ENCODE measurements at regions not wholly inside any gene's neighbourhood (a gene's known extent, or its start where the extent isn't known, plus 50 kb on each side); places are given as distances from the start of the nearest gene placed in this dataset.

DNA sequence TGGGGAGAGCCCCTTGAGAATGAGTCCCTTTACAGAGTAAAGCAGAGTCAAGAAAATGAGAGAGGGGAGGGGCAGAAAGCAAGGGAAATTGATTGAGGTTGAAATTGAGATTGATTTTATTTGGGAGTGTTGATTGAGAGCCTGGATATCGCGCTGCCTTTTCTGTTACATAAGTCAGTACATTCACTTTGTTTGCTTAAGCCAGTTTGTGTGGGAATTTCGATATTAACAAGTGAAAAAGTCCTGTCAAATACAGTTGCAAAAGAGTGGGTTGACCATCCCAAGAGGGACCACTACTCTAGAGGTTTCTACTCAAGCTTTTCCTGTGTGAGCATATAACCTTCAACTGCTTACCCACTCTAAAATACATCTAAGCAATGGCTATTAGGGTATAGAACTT lies 331.4 kb upstream of the AZI2 start:
- DNase-seq (ENCODE audit: low spot score in 2 of 2): no peak
- intact Hi-C loops (cut with DNase I; ENCODE audit: low total_unique reads): no loop called here
- no peak overlapping the region for H3K4me3 ChIP-seq (ENCODE audit: low read depth, poor library complexity, severe bottlenecking)
- no peak for TF ChIP-seq POLR2A (IDR thresholded peaks at IDR 0.05)
- TF ChIP-seq, protein P1, sequence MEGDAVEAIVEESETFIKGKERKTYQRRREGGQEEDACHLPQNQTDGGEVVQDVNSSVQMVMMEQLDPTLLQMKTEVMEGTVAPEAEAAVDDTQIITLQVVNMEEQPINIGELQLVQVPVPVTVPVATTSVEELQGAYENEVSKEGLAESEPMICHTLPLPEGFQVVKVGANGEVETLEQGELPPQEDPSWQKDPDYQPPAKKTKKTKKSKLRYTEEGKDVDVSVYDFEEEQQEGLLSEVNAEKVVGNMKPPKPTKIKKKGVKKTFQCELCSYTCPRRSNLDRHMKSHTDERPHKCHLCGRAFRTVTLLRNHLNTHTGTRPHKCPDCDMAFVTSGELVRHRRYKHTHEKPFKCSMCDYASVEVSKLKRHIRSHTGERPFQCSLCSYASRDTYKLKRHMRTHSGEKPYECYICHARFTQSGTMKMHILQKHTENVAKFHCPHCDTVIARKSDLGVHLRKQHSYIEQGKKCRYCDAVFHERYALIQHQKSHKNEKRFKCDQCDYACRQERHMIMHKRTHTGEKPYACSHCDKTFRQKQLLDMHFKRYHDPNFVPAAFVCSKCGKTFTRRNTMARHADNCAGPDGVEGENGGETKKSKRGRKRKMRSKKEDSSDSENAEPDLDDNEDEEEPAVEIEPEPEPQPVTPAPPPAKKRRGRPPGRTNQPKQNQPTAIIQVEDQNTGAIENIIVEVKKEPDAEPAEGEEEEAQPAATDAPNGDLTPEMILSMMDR (IDR thresholded peaks at IDR 0.05): no peak
- 89 to 90% methylated on average over 3 of the region's 3 CpGs for WGBS, 2 donors

DNA sequence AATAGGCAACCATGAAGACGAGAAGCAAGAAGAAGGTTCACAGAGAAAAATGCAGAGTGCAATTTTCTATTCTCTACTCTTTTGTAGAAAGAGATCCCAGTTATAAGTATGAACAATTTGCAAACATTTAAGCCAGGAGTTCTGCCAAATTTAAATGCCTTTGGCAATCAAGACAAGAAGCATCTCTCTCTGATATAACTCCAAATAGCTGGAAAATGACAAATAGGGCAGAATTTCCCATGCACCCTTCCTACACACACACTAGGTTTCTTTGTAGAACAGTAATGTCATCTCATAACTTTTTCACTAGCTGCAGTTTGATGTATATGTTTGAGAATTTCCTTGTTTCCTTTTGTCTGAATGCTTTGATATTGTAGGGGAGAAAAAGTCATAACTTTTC lies 333.5 kb upstream of the AZI2 start:
- TF ChIP-seq, protein P1 (IDR thresholded peaks at IDR 0.05): no peak
- intact Hi-C loops (cut with DNase I; ENCODE audit: low total_unique reads): no loop called here
- no peak overlapping the region for H3K4me3 ChIP-seq (ENCODE audit: low read depth, poor library complexity, severe bottlenecking)
- 24 to 30% methylated on average over 1 of the region's 1 CpG for whole genome bisulfite sequencing, 2 donors
- DNase-seq (ENCODE audit: low spot score in 2 of 2): no peak

DNA sequence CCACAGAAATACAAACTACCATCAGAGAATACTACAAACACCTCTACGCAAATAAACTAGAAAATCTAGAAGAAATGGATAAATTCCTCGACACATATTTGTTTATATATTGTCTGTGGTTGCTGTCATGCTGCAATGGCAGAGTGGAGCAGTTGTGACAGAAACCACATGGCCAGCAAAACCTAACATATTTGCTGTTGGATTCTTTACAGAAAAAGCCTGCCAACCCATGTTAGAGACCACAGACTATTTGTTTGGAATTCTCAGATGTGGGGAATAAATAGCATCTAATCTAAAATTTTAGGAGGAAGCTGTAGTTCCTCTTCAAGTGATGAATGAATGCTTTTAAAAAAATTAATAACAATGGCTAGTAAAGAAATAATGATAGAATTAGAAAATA lies 341.6 kb upstream of the AZI2 start:
- H3K4me3 ChIP-seq (ENCODE audit: low read depth, poor library complexity, severe bottlenecking): no peak overlapping the region
- DNase-seq (ENCODE audit: low spot score in 2 of 2): no peak
- intact Hi-C loops (cut with DNase I; ENCODE audit: low total_unique reads): no loop called here
- TF ChIP-seq, protein P1 (IDR thresholded peaks at IDR 0.05): no peak
- no peak for TF ChIP-seq POLR2A (IDR thresholded peaks at IDR 0.05)
- WGBS, 2 donors: 89 to 93% methylated on average over 2 of the region's 2 CpGs

DNA sequence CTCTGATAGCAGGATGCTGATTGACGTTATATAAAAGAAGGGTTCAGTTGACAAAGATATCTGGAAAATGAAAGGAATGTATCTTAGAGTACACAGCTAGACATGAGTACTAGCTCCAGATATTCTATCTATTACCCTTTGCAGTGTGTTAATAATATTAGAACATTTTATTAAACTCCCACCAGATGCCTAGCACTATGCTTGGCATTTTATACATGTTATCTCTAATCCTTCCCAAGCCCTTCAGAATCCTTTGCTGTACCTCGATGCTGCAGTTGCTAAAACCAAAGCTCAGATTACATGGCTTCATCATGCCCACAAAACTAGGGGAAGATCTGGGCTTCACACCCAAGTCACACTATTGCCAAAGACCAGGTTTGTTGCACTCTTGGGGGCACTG lies 350.1 kb upstream of the AZI2 start:
- no peak overlapping the region for H3K4me3 ChIP-seq (ENCODE audit: low read depth, poor library complexity, severe bottlenecking)
- intact Hi-C loops (cut with DNase I; ENCODE audit: low total_unique reads): no loop called here
- TF ChIP-seq, protein P1 (IDR thresholded peaks at IDR 0.05): no peak
- TF ChIP-seq POLR2A (IDR thresholded peaks at IDR 0.05): no peak
- no peak for DNase-seq (ENCODE audit: low spot score in 2 of 2)
- 87 to 93% methylated on average over 2 of the region's 2 CpGs for WGBS, 2 donors

DNA sequence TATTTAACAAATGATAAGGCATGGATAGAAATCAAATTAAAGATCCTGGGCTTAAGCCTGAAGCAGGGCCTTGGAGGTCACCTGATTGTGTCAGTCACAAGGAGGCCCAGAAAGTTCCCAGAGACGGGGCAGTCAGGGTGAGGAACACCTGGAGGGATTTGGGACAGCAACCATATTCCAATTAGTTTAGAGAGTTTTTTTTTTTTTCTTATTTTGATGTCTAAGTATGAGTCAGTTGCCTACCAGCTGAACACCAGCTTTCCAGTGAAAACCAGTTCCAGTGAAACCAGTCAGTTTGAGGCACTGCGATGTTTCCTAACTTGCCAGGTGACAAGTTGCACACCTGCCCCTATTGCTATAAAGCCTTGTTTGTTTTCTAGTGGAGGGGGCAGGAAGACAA lies 350.7 kb upstream of the AZI2 start:
- TF ChIP-seq, protein P1 (IDR thresholded peaks at IDR 0.05): no peak
- TF ChIP-seq POLR2A (IDR thresholded peaks at IDR 0.05): no peak
- intact Hi-C loops (cut with DNase I; ENCODE audit: low total_unique reads): no loop called here
- H3K4me3 ChIP-seq (ENCODE audit: low read depth, poor library complexity, severe bottlenecking): no peak overlapping the region
- no peak for DNase-seq (ENCODE audit: low spot score in 2 of 2)
- 58 to 61% methylated on average over 2 of the region's 2 CpGs for WGBS, 2 donors

DNA sequence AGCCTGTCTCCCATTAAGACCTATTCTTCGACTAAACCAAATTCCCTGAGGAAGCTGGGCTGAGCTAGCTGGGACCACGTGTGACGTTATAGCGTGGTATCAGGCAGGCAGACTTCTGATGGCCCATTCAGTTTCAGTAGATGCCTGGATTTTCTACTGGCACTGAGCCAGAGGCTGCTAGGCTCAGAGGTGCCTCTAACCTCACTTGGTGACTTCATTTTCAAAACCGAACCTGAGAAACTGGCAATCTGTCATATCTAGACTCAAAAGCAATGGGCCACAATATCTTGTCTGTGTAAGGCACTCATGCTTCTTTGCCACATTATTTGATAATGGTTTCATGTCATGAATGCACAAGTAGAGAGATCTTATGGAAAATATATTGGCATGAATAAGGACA lies 352.1 kb upstream of the AZI2 start:
- no peak overlapping the region for H3K4me3 ChIP-seq (ENCODE audit: low read depth, poor library complexity, severe bottlenecking)
- TF ChIP-seq, protein P1 (IDR thresholded peaks at IDR 0.05): no peak
- no peak for TF ChIP-seq POLR2A (IDR thresholded peaks at IDR 0.05)
- intact Hi-C loops (cut with DNase I; ENCODE audit: low total_unique reads): no loop called here
- DNase-seq (ENCODE audit: low spot score in 2 of 2): no peak
- 64 to 78% methylated on average over 5 of the region's 5 CpGs for WGBS, 2 donors

Data from lower leg skin (tissue), 4 donors.